DOHH2 (cell line): ENCODE measurements at regions not wholly inside any gene's neighbourhood (a gene's known extent, or its start where the extent isn't known, plus 50 kb on each side); places are given as distances from the start of the nearest gene placed in this dataset.

Source experiments
- H3F3A ChIP-seq: fragments of 200-600 bp; sonication (generic), shearing (Covaris generic); 2 replicates; pipeline ENCODE4 v1.6.0; 2016; ENCODE audit warnings: antibody characterized with exemption, mild to moderate bottlenecking; ENCODE audit not compliant: control insufficient read depth, insufficient read depth
- H3K27ac ChIP-seq: fragments of 200-600 bp; sonication (generic); 2 replicates; pipeline ENCODE4 v1.5.1; 2014; ENCODE audit warnings: low read depth, mild to moderate bottlenecking, low read length, moderate library complexity
- H3K27me3 ChIP-seq: fragments of 200-600 bp; sonication (generic); 2 replicates; pipeline ENCODE4 v1.6.1; 2014; ENCODE audit warnings: mild to moderate bottlenecking, low read length, mixed read lengths; ENCODE audit not compliant: control insufficient read depth
- H3K36me3 ChIP-seq: fragments of 200-600 bp; sonication (generic); 2 replicates; pipeline ENCODE4 v1.6.1; 2014; ENCODE audit warnings: mild to moderate bottlenecking, low read length, moderate library complexity, mixed read lengths; ENCODE audit not compliant: control insufficient read depth
- H3K4me1 ChIP-seq: fragments of 200-600 bp; sonication (generic); 2 replicates; pipeline ENCODE4 v1.6.1; 2014; ENCODE audit warnings: mild to moderate bottlenecking, low read length, mixed read lengths; ENCODE audit not compliant: control insufficient read depth
- H3K4me2 ChIP-seq: fragments of 200-600 bp; sonication (generic); 2 replicates; pipeline ENCODE4 v1.6.0; 2014; ENCODE audit warnings: mild to moderate bottlenecking, low read length, moderate library complexity
- H3K4me3 ChIP-seq: fragments of 200-600 bp; sonication (generic); 2 replicates; pipeline ENCODE4 v1.5.1; 2014; ENCODE audit warnings: mild to moderate bottlenecking, low read length, mixed read lengths
- H3K79me2 ChIP-seq: fragments of 200-600 bp; sonication (generic); 2 replicates; pipeline ENCODE4 v1.6.1; 2014; ENCODE audit warnings: mild to moderate bottlenecking, low read length, mixed read lengths; ENCODE audit not compliant: control insufficient read depth
- H3K9me2 ChIP-seq: fragments of 200-600 bp; sonication (generic); replicated peaks from 2 replicates; pipeline ENCODE4 v1.6.1; 2014; ENCODE audit warnings: mild to moderate bottlenecking, low read length, mixed read lengths; ENCODE audit not compliant: control insufficient read depth
- H3K9me3 ChIP-seq: fragments of 200-600 bp; sonication (generic); 2 replicates; pipeline ENCODE4 v1.6.1; 2014; ENCODE audit warnings: antibody characterized with exemption, low read length, mixed read lengths; ENCODE audit not compliant: control insufficient read depth, insufficient read depth
- H4K20me1 ChIP-seq: fragments of 200-600 bp; sonication (generic); 2 replicates; pipeline ENCODE4 v1.6.0; 2014; ENCODE audit warnings: low read depth, mild to moderate bottlenecking, antibody characterized with exemption, low read length, moderate library complexity; ENCODE audit not compliant: control insufficient read depth, insufficient read depth
- CTCF ChIP-seq: fragments of 200-600 bp; sonication (generic); IDR thresholded peaks from one replicate; pipeline ENCODE4 v1.5.1; 2014; ENCODE audit warnings: antibody characterized with exemption, mild to moderate bottlenecking, low read depth, low read length; ENCODE audit not compliant: poor library complexity, severe bottlenecking
- EZH2phosphoT487 ChIP-seq: fragments of 200-600 bp; sonication (generic); IDR thresholded peaks from 2 replicates; pipeline ENCODE4 v1.6.1; 2017; ENCODE audit warnings: borderline replicate concordance, mild to moderate bottlenecking, antibody characterized with exemption, low read length, moderate library complexity, mixed read lengths

DNA sequence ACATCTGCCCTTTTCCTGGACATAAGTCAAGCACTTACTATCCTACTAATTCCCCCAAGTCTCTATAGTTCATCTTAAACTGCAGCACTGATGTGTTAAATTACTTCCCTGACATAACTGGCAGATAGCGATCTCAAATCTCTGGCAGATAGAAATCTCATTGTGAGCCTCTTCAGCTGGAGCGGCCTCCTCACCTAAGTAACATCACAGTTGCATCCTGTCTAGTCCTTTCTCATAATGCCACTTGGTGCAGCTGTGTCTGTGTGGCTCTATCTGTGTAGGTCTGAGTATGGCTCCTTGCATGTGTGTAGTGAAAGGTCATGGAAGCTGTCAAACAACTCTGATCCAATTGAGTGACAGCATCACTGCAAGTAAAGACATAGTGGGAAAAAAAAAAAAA is 53.6 kb upstream of the FST start:
- Histone ChIP-seq H3K9me2 (no peaks in the 10 kb centered on the region), H3K36me3 (no peaks in the 10 kb centered on the region), H3F3A (no peaks in the 10 kb centered on the region), H3K9me3 (no peaks in the 10 kb centered on the region), H3K79me2 (no peaks in the 10 kb centered on the region), H3K27ac (no peak overlapping the region), H3K4me2 (no peak overlapping the region), H3K4me1 (no peaks in the 10 kb centered on the region), H3K4me3 (no peak overlapping the region), H3K27me3 (no peaks in the 10 kb centered on the region), H4K20me1 (no peaks in the 10 kb centered on the region)
- TF ChIP-seq CTCF (no peak), EZH2phosphoT487 (no peak)

DNA sequence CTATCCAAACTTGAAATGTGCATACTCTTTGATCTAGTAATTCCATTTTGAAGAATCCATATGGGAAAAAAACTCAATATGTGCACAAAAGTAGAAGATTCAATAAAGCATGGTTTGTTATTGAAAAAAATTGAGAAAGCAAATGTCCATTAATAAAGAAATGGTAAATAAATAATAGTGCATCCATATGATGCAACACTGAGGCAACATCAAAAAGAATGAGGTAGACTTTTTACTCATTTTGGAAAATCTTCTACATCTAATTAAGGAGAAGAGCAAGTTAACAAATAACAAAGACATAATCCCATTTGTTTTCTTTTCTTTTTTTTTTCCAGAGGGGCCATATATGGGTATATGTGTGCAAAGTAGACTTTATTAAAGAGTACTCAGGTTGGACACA is 52.5 kb upstream of the FST start:
- H3K27me3 ChIP-seq, result no peaks in the 10 kb centered on the region
- no peaks in the 10 kb centered on the region for H3K9me2 ChIP-seq
- no peaks in the 10 kb centered on the region for H3K9me3 ChIP-seq
- H3K36me3 ChIP-seq, result no peaks in the 10 kb centered on the region
- no peak for TF ChIP-seq CTCF
- TF ChIP-seq EZH2phosphoT487, result no peak
- H3K4me2 ChIP-seq, result no peak overlapping the region
- H3F3A ChIP-seq, result no peaks in the 10 kb centered on the region
- H3K27ac ChIP-seq, result no peak overlapping the region
- H3K4me3 ChIP-seq, result no peak overlapping the region
- no peaks in the 10 kb centered on the region for H3K79me2 ChIP-seq
- no peaks in the 10 kb centered on the region for H4K20me1 ChIP-seq
- H3K4me1 ChIP-seq, result no peaks in the 10 kb centered on the region

GRCh38 chr5:53429706-53430105 is 50.7 kb upstream of the FST start:
- no peaks in the 10 kb centered on the region for H3K9me2 ChIP-seq
- no peak overlapping the region for H3K27ac ChIP-seq
- TF ChIP-seq EZH2phosphoT487, result no peak
- TF ChIP-seq CTCF, result no peak
- no peaks in the 10 kb centered on the region for H3F3A ChIP-seq
- H3K4me3 ChIP-seq, result no peak overlapping the region
- no peaks in the 10 kb centered on the region for H3K27me3 ChIP-seq
- no peak overlapping the region for H3K4me2 ChIP-seq
- H3K36me3 ChIP-seq, result no peaks in the 10 kb centered on the region
- no peaks in the 10 kb centered on the region for H3K9me3 ChIP-seq
- H4K20me1 ChIP-seq, result no peaks in the 10 kb centered on the region
- H3K79me2 ChIP-seq, result no peaks in the 10 kb centered on the region
- no peaks in the 10 kb centered on the region for H3K4me1 ChIP-seq

- Histone ChIP-seq H3K9me3 (no peaks in the 10 kb centered on the region), H3K27ac (no peak overlapping the region), H3K9me2 (no peaks in the 10 kb centered on the region), H3F3A (no peaks in the 10 kb centered on the region), H3K4me1 (no peaks in the 10 kb centered on the region), H3K4me3 (no peak overlapping the region), H3K79me2 (no peaks in the 10 kb centered on the region), H3K27me3 (no peaks in the 10 kb centered on the region), H3K36me3 (no peaks in the 10 kb centered on the region), H4K20me1 (no peaks in the 10 kb centered on the region), H3K4me2 (no peak overlapping the region)
- TF ChIP-seq CTCF (peak; percentile 31), EZH2phosphoT487 (no peak)
These were observed 49.7 kb upstream of the FST start for GRCh38 chr5:53430618-53431252.
